H7 (cell line): ENCODE measurements at regions not wholly inside any gene's neighbourhood (a gene's known extent, or its start where the extent isn't known, plus 50 kb on each side); places are given as distances from the start of the nearest gene placed in this dataset.

ENCODE experiments used
- DNase-seq: peaks from one replicate; pipeline ENCODE4 v3.0.0; 2012
- H3K27me3 ChIP-seq: 2 replicates; pipeline ENCODE4 v1.6.0; 2011; ENCODE audit warnings: mild to moderate bottlenecking, low read length; ENCODE audit not compliant: control insufficient read depth, insufficient read depth
- H3K36me3 ChIP-seq: replicated peaks from 2 replicates; pipeline ENCODE4 v1.5.1; 2011; ENCODE audit warnings: low read length; ENCODE audit not compliant: control insufficient read depth, insufficient read depth
- H3K4me3 ChIP-seq: 2 replicates; pipeline ENCODE4 v1.5.1; 2011; ENCODE audit warnings: low read depth, mild to moderate bottlenecking, control low read depth, low read length, moderate library complexity; ENCODE audit not compliant: insufficient read depth

DNA sequence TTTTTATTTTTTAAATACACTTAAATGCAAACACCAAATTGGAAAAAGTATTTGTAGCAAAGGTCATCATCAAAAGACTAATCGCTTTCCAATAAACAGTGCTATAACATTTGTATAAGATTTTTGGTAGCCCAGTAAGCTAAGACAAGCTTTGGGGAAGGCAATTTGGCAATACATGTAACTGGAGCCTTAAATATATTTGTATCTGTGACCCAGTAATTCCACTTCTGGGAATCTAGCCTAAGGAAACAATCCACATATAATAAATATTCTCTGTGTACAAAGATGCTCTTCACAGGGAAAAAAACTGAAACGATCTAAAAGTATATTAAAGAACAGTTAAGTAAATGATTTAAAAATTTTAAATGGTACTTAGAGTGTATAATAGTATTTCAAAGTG lies 65.5 kb upstream of the TJP1 start:
- DNase-seq = no peak
- H3K27me3 ChIP-seq = no peaks in the 10 kb centered on the region

DNA sequence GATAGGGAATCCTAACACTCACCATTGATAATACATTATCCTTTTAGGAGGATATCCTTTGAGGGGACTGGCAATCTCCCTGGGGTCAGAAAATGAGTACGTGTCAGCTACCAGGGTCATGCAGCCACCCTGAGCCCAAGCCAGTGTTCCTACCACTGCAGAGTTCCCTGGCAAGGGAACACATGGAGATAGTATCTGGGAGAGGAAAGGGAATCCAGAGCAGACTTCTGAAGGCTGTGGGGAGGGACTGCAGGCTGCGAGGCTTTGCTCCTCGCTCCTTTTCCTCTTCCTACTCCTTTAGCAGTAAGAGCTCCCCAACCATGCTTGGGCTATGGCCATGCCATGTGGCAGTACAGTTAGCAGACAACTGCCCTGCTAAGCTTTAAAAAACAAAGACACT lies 62.9 kb upstream of the TJP1 start:
- DNase-seq = no peak
- H3K4me3 ChIP-seq = no peak overlapping the region
- no peaks in the 10 kb centered on the region for H3K27me3 ChIP-seq
- H3K36me3 ChIP-seq = no peaks in the 10 kb centered on the region

More for the DNA sequence above, 65.5 kb upstream of the TJP1 start:
- Histone ChIP-seq H3K4me3 (no peak overlapping the region), H3K36me3 (no peaks in the 10 kb centered on the region)

- Histone ChIP-seq H3K4me3 (no peak overlapping the region), H3K36me3 (no peaks in the 10 kb centered on the region), H3K27me3 (no peaks in the 10 kb centered on the region)
- no peak for DNase-seq
These were observed 60.9 kb upstream of the TJP1 start for GRCh38 chr15:29883126-29883525.

DNA sequence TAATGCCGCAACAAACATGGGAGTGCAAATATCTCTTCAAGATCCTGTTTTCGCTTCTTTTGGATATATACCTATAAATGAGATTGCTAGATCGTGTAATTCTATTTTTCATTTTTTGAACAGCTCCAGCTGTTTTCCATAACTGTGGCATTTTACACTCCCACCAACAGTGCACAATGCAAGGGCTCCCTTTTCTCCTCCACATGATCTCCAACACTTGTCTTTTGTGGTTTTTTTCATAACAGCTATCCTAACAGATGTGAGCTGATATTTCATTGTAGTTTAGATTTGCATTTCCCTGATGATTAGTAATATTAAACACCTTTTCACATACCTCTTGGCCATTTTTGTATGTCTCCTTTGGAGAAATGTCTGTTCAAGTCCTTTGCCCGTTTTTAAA lies 58.6 kb upstream of the TJP1 start:
- no peak for DNase-seq
- no peaks in the 10 kb centered on the region for H3K36me3 ChIP-seq
- no peak overlapping the region for H3K4me3 ChIP-seq
- no peaks in the 10 kb centered on the region for H3K27me3 ChIP-seq

DNA sequence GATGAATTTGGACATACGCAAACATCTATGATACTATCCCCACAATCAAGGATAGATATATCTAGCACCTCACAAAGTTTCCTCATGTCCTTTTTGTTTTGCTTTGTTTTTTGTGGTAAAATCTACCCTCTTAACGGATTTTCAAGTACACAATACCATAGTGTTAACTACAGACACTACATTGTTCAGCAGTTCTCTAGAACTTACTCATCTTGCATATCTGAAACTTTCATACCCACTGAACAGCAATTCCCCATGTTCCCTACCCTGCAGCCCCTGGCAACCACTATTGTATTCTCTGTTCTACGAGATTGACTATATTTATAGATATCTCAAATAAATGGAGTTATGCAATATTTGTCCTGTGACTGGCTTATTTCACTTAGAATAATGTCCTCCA lies 58.1 kb upstream of the TJP1 start:
- H3K27me3 ChIP-seq = no peaks in the 10 kb centered on the region
- no peak overlapping the region for H3K4me3 ChIP-seq
- no peak for DNase-seq
- H3K36me3 ChIP-seq = no peaks in the 10 kb centered on the region

DNA sequence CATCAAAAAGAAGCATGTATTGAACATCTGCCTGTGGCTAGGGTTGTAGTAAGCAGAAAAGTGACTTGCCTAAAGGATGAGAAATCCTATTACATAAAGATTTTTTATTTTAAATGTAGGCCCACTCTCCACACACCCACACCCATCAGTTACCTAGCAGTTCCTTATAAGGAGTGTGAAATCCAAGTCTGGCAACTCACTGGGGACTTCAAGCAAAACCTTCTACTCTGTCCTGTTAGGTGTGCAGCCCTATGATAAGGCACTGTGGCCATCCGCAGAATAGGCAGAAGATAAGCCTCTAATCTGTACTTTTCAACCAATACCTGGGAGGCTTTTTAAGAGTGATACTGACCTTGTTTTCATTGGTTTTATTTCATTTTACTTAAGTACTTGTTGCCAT lies 52.7 kb upstream of the TJP1 start:
- Histone ChIP-seq H3K27me3 (no peaks in the 10 kb centered on the region), H3K36me3 (no peaks in the 10 kb centered on the region), H3K4me3 (no peak overlapping the region)
- no peak for DNase-seq

GRCh38 chr15:29873947-29874411 lies 51.7 kb upstream of the TJP1 start:
- Histone ChIP-seq H3K27me3 (no peaks in the 10 kb centered on the region), H3K36me3 (no peaks in the 10 kb centered on the region)
- DNase-seq = no peak

DNA sequence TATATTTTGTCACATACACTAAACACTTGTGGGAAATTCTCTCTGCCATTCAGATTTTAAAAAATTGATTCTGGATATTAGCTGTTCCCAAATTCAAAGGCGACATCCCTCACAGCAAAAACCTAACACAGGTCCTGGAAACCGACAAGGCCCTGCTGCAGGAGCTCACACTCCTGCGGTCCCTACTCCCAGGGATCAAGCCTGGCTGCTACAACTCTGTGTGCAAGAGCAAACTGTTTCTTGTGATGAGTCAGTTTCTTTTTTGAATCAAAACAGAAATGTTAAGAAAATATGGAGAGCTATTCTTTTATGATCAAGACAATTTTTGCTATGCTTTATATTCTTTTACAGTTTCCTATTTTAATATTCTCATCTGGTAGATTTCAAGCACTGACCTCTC lies 51.0 kb upstream of the TJP1 start:
- no peak overlapping the region for H3K4me3 ChIP-seq
- no peaks in the 10 kb centered on the region for H3K36me3 ChIP-seq
- DNase-seq = no peak

More at GRCh38 chr15:29873947-29874411, 51.7 kb upstream of the TJP1 start:
- H3K4me3 ChIP-seq = no peak overlapping the region

GRCh38 chr15:29872716-29873115 lies 50.4 kb upstream of the TJP1 start:
- DNase-seq = no peak
- Histone ChIP-seq H3K36me3 (no peaks in the 10 kb centered on the region), H3K4me3 (no peak overlapping the region)

More for the DNA sequence above, 51.0 kb upstream of the TJP1 start:
- H3K27me3 ChIP-seq = no peaks in the 10 kb centered on the region

More at GRCh38 chr15:29872716-29873115, 50.4 kb upstream of the TJP1 start:
- no peaks in the 10 kb centered on the region for H3K27me3 ChIP-seq
